NCI-H2029 (cell line): ENCODE measurements at regions not wholly inside any gene's neighbourhood (a gene's known extent, or its start where the extent isn't known, plus 50 kb on each side); places are given as distances from the start of the nearest gene placed in this dataset.
"Not testable (repeated sequence)": the region's sequence is repeated elsewhere in the genome, so short reads cannot be mapped to it uniquely, and the experiment has no call there.

Experiments
- DNase-seq: peaks from one replicate; lab custom pipeline; 2025; lab: John Stamatoyannopoulos, UW

- no peak for DNase-seq
Measured at GRCh38 chr7:83738291-83738835, 89.4 kb upstream of the SEMA3E start.

- peak; percentile 5 for DNase-seq
Measured at GRCh38 chr7:83732305-83732704, 83.4 kb upstream of the SEMA3E start.

DNA sequence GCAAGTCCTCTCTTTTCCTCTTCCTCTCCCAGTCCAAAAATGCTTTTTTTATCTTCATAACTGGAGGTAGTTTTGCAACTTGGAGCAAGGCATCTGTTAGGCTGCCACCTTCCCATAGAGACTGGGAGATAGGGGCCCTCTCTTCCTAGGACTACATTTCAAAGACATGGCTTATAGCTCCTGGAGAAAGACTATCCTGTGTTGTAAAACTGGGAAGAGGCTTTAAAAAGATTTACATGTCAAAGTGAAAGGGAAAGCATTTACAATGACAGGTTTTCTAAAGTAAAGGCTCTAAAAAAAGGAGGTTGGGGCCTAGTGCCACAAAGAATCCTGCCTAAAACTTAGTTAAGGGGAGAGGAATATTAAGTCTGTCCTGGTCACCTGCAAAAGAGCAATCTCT lies 82.2 kb upstream of the SEMA3E start:
- no peak for DNase-seq

DNA sequence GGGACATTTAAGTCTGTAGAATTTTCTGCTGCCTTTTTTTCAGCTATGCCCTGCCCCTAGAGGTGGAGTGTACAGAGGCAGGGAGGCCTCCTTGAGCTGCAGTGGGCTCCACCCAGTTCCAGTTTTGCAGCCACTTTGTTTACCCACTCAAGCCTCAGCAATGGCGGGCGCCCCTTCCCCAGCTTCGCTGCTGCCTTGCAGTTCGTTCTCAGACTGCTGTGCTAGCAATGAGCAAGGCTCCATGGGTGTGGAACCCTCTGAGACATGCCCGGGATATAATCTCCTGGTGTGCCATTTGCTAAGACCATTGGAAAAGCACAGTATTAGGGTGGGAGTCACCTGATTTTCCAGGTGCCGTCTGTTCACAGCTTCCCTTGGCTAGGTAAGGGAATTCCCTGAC lies 68.0 kb upstream of the SEMA3E start:
- not testable (repeated sequence) for DNase-seq

DNA sequence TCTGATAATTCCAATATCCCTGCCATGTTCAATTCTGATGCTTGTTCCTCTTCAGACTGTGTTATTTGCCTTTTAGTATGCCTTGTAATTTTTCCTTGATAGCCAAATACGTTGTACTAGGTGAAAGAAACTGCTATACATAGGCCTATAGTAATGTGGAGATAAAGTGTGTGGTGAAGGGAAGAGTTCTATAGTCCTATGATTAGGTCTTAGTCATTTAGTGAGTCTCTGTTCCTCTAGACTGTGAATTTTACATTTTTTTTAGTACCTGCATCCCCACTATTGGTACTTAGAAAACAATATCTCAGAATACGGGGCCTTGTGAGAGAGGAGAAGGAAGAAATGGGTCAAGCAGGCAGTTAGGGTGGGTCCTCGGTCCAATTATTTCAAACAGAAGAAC lies 59.6 kb upstream of the SEMA3E start:
- no peak for DNase-seq

DNA sequence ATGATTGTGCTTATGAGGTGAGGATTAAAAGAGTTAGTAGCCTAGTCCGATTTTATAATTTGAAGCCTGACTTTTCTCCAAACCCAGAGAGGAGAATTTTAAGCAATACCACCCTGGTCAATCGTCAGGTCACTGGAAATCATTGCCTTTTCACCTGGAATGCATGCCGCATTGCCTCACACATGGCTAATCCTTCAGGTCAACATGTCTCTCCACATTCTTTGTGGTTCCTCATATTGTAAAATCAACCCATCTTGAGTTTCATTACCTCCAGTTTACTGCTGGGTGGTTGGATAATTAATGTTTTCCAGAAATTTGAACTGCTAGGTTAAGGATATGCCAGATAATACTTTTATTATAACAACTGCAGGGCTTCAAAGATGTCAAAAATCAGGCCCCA lies 55.6 kb upstream of the SEMA3E start:
- DNase-seq, result no peak

DNA sequence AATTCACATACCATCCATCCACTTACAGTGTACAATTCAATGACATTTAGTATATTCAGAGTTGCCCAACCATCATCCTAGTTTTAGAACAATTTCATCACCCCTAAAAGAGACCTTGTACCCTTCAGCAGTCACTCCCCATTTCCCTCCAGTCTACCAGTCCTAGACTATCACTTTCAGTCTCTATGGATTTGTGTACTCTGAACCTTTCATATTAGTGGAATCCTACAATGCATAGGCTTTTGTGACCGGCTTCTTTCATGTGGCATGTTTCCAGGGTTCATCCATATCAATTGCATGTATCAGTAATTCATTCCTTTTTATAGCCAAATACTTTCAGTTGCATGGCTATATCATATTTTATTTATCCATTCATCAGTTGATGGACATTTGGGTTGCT lies 53.5 kb upstream of the SEMA3E start:
- no peak for DNase-seq

DNA sequence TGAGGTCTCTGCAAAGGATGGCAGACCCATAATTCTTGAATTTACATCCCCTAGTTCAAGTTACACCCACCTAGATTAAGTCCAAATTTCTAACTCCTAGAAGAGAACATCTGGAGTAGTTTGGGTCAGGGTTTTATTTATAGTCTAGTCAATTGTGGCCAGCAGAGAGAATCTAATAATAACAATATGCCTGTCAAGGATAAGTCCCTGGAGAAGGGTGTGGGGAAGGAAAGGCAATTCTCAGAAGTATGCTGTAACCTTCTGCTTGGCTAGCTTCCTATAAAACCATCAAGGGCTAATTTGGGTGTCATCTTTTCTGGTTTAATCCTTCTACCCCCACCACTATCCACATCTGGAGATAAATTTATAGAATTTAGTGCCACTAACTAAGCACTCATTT lies 52.8 kb upstream of the SEMA3E start:
- DNase-seq, result no peak
